OCI-LY7 (cell line): ENCODE measurements at regions not wholly inside any gene's neighbourhood (a gene's known extent, or its start where the extent isn't known, plus 50 kb on each side); places are given as distances from the start of the nearest gene placed in this dataset.

Experiments used
- EZH2phosphoT487 ChIP-seq: fragments of 200-600 bp; sonication (generic); IDR thresholded peaks from 2 replicates; pipeline ENCODE4 v1.6.1; 2018; ENCODE audit warnings: low read depth, borderline replicate concordance, mild to moderate bottlenecking, mixed run types, antibody characterized with exemption, low read length, moderate library complexity, mixed read lengths
- TF ChIP-seq, protein P1 (sequence below): fragments of 200-600 bp; sonication (generic); conservative IDR thresholded peaks from 2 replicates; pipeline ENCODE4 v1.5.1; 2014; ENCODE audit warnings: mild to moderate bottlenecking, antibody characterized with exemption, low read length, moderate library complexity, mixed read lengths

DNA sequence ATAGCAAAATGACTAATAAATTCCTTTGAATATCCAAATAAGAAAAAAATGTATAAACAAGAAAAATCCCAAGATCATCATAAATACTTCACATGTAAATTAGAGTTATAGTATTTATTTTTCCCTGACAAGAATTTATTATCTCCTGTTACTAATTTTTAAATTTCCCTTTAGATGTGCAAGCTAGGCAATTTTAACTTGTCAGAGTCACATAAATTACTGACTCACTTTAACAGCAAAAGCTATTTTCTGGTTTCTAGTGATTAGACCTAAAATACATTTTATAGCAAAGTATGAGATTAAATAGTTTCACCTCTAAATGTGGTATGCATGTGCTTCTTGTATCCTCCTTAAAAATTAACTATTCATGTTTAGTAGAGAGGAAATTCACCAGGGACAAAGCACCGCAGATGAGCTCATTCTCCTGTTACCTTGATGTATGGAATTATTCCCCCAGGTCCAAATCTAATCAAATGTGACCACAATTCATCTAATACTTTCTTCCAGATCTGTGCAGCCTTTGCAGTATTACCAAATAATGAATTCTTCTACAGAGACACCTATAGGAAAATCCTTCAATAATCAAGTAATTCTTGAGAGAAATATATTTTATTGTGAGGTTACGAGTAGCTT, 621.2 kb downstream of the DNAJB9 start:
- TF ChIP-seq, protein P1, sequence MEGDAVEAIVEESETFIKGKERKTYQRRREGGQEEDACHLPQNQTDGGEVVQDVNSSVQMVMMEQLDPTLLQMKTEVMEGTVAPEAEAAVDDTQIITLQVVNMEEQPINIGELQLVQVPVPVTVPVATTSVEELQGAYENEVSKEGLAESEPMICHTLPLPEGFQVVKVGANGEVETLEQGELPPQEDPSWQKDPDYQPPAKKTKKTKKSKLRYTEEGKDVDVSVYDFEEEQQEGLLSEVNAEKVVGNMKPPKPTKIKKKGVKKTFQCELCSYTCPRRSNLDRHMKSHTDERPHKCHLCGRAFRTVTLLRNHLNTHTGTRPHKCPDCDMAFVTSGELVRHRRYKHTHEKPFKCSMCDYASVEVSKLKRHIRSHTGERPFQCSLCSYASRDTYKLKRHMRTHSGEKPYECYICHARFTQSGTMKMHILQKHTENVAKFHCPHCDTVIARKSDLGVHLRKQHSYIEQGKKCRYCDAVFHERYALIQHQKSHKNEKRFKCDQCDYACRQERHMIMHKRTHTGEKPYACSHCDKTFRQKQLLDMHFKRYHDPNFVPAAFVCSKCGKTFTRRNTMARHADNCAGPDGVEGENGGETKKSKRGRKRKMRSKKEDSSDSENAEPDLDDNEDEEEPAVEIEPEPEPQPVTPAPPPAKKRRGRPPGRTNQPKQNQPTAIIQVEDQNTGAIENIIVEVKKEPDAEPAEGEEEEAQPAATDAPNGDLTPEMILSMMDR, result no peak
- no peak for TF ChIP-seq EZH2phosphoT487
